Duodenal mucosa (tissue), 2 donors: ENCODE measurements at regions not wholly inside any gene's neighbourhood (a gene's known extent, or its start where the extent isn't known, plus 50 kb on each side); places are given as distances from the start of the nearest gene placed in this dataset.

Experiments used
- H3K27ac ChIP-seq: one replicate; pipeline ENCODE4 v1.7.0; 2013; ENCODE audit warnings: low read depth, low read length
- H3K27me3 ChIP-seq, 2 donors: one replicate each; pipeline ENCODE4 v1.7.0; 2013; ENCODE audit warnings: low read length in 2 of 2, control low read depth in 1 of 2; ENCODE audit not compliant: insufficient read depth in 2 of 2, control insufficient read depth in 1 of 2
- H3K36me3 ChIP-seq, 2 donors: one replicate each; pipeline ENCODE4 v1.7.0; 2013; ENCODE audit warnings: low read length in 2 of 2, control low read depth in 1 of 2; ENCODE audit not compliant: insufficient read depth in 2 of 2, control insufficient read depth in 1 of 2
- H3K4me1 ChIP-seq, 2 donors: one replicate each; pipeline ENCODE4 v1.7.0; 2013; ENCODE audit warnings: low read length in 2 of 2, control low read depth in 1 of 2; ENCODE audit not compliant: insufficient read depth in 2 of 2, control insufficient read depth in 1 of 2
- H3K4me3 ChIP-seq, 2 donors: one replicate each; pipeline ENCODE4 v1.7.0; 2013; ENCODE audit warnings: low read length in 2 of 2, low read depth in 1 of 2
- H3K9ac ChIP-seq, 2 donors: one replicate each; pipeline ENCODE4 v1.7.0; 2013; ENCODE audit warnings: low read length in 2 of 2, low read depth in 1 of 2
- H3K9me3 ChIP-seq, 2 donors: one replicate each; pipeline ENCODE4 v1.7.0; 2013; ENCODE audit warnings: low read length in 2 of 2, control low read depth in 1 of 2; ENCODE audit not compliant: control insufficient read depth in 1 of 2

GRCh38 chr1:22262583-22262982 is 119.7 kb upstream of the WNT4 start:
- Histone ChIP-seq H3K9ac (no peak overlapping the region), H3K4me1 (peaks cover 31 to 56% of the 10 kb centered on the region in 2 donors), H3K4me3 (no peak overlapping the region), H3K9me3 (no peaks in the 10 kb centered on the region), H3K36me3 (no peaks in the 10 kb centered on the region), H3K27me3 (no peaks in the 10 kb centered on the region), H3K27ac (no peak overlapping the region)

- H3K4me1 ChIP-seq = peaks cover 31 to 48% of the 10 kb centered on the region in 2 donors
- H3K9me3 ChIP-seq = no peaks in the 10 kb centered on the region
- H3K27me3 ChIP-seq = no peaks in the 10 kb centered on the region
- no peaks in the 10 kb centered on the region for H3K36me3 ChIP-seq
- H3K9ac ChIP-seq = peak overlapping the region in 1 of 2 donors; percentile 47
- H3K4me3 ChIP-seq = no peak overlapping the region
- H3K27ac ChIP-seq = no peak overlapping the region
These were observed 120.5 kb upstream of the WNT4 start for GRCh38 chr1:22263359-22263758.

GRCh38 chr1:22264464-22265341 is 121.8 kb upstream of the WNT4 start:
- H3K9me3 ChIP-seq = no peaks in the 10 kb centered on the region
- H3K4me3 ChIP-seq = no peak overlapping the region
- H3K9ac ChIP-seq = no peak overlapping the region
- no peak overlapping the region for H3K27ac ChIP-seq
- H3K27me3 ChIP-seq = no peaks in the 10 kb centered on the region
- H3K36me3 ChIP-seq = no peaks in the 10 kb centered on the region
- peaks cover 29 to 38% of the 10 kb centered on the region in 2 donors for H3K4me1 ChIP-seq

- H3K9me3 ChIP-seq = no peaks in the 10 kb centered on the region
- H3K4me3 ChIP-seq = no peak overlapping the region
- peaks cover 25% of the 10 kb centered on the region in 2 donors for H3K4me1 ChIP-seq
- H3K36me3 ChIP-seq = no peaks in the 10 kb centered on the region
- no peaks in the 10 kb centered on the region for H3K27me3 ChIP-seq
- no peak overlapping the region for H3K9ac ChIP-seq
- H3K27ac ChIP-seq = no peak overlapping the region
These were observed 123.2 kb upstream of the WNT4 start for GRCh38 chr1:22266141-22266540.

GRCh38 chr1:22267413-22268175 is 124.7 kb upstream of the WNT4 start:
- Histone ChIP-seq H3K9me3 (no peaks in the 10 kb centered on the region), H3K36me3 (no peaks in the 10 kb centered on the region), H3K27me3 (no peaks in the 10 kb centered on the region), H3K4me1 (peaks cover 13 to 14% of the 10 kb centered on the region in 2 donors), H3K4me3 (no peak overlapping the region), H3K9ac (no peak overlapping the region), H3K27ac (no peak overlapping the region)

- Histone ChIP-seq H3K27me3 (no peaks in the 10 kb centered on the region), H3K4me3 (no peak overlapping the region), H3K9ac (no peak overlapping the region), H3K9me3 (no peaks in the 10 kb centered on the region), H3K4me1 (peaks cover 5 to 7% of the 10 kb centered on the region in 2 donors), H3K36me3 (no peaks in the 10 kb centered on the region), H3K27ac (no peak overlapping the region)
These were observed 125.4 kb upstream of the WNT4 start for GRCh38 chr1:22268327-22268726.

- H3K4me3 ChIP-seq = no peak overlapping the region
- no peaks in the 10 kb centered on the region for H3K27me3 ChIP-seq
These were observed 129.2 kb upstream of the WNT4 start for GRCh38 chr1:22271847-22272801.

GRCh38 chr1:22273686-22274681 is 131.1 kb upstream of the WNT4 start:
- Histone ChIP-seq H3K27ac (no peak overlapping the region), H3K4me1 (no peaks in the 10 kb centered on the region), H3K4me3 (no peak overlapping the region), H3K9me3 (no peaks in the 10 kb centered on the region), H3K36me3 (no peaks in the 10 kb centered on the region), H3K27me3 (no peaks in the 10 kb centered on the region), H3K9ac (no peak overlapping the region)

More at GRCh38 chr1:22271847-22272801, 129.2 kb upstream of the WNT4 start:
- no peak overlapping the region for H3K9ac ChIP-seq
- H3K4me1 ChIP-seq = no peaks in the 10 kb centered on the region
- H3K36me3 ChIP-seq = no peaks in the 10 kb centered on the region
- no peak overlapping the region for H3K27ac ChIP-seq
- H3K9me3 ChIP-seq = no peaks in the 10 kb centered on the region

GRCh38 chr1:22275167-22275566 is 132.3 kb upstream of the WNT4 start:
- H3K9ac ChIP-seq = no peak overlapping the region
- no peaks in the 10 kb centered on the region for H3K4me1 ChIP-seq
- no peaks in the 10 kb centered on the region for H3K9me3 ChIP-seq
- H3K27me3 ChIP-seq = no peaks in the 10 kb centered on the region
- H3K36me3 ChIP-seq = no peaks in the 10 kb centered on the region
- no peak overlapping the region for H3K27ac ChIP-seq
- no peak overlapping the region for H3K4me3 ChIP-seq
